Osteocyte (in vitro differentiated cells): ENCODE measurements at regions not wholly inside any gene's neighbourhood (a gene's known extent, or its start where the extent isn't known, plus 50 kb on each side); places are given as distances from the start of the nearest gene placed in this dataset.
"Not testable (repeated sequence)": the region's sequence is repeated elsewhere in the genome, so short reads cannot be mapped to it uniquely, and the experiment has no call there.

Source experiments
- DNase-seq: peaks from one replicate; pipeline ENCODE4 v3.0.0; 2021; ENCODE audit warnings: mixed read lengths; ENCODE audit not compliant: unreplicated experiment; ENCODE audit errors: extremely low spot score
- H3K27ac Mint-ChIP-seq: one replicate; pipeline ENCODE4 v1.8.0; 2021; ENCODE audit warnings: mild to moderate bottlenecking, mixed read lengths; ENCODE audit not compliant: unreplicated experiment
- H3K27me3 Mint-ChIP-seq: one replicate; pipeline ENCODE4 v1.8.0; 2021; ENCODE audit warnings: mixed read lengths; ENCODE audit not compliant: unreplicated experiment
- H3K36me3 Mint-ChIP-seq: one replicate; pipeline ENCODE4 v1.8.0; 2021; ENCODE audit warnings: mixed read lengths; ENCODE audit not compliant: unreplicated experiment
- H3K4me1 Mint-ChIP-seq: one replicate; pipeline ENCODE4 v1.8.0; 2021; ENCODE audit warnings: mixed read lengths; ENCODE audit not compliant: unreplicated experiment
- H3K4me3 Mint-ChIP-seq: one replicate; pipeline ENCODE4 v1.8.0; 2021; ENCODE audit warnings: mild to moderate bottlenecking, moderate library complexity, mixed read lengths; ENCODE audit not compliant: unreplicated experiment
- H3K9me3 Mint-ChIP-seq: one replicate; pipeline ENCODE4 v1.8.0; 2021; ENCODE audit warnings: mixed read lengths; ENCODE audit not compliant: unreplicated experiment
- CTCF ChIP-seq: fragments of 200-600 bp; sonication (generic); IDR thresholded peaks from 2 replicates; pipeline ENCODE4 v1.5.0; 2021; ENCODE audit warnings: antibody characterized with exemption, mild to moderate bottlenecking, moderate library complexity

- Mint-ChIP-seq H3K27ac (no peak overlapping the region), H3K27me3 (no peaks in the 10 kb centered on the region), H3K9me3 (peaks cover 15% of the 10 kb centered on the region), H3K4me1 (no peaks in the 10 kb centered on the region), H3K36me3 (no peaks in the 10 kb centered on the region), H3K4me3 (no peak overlapping the region)
- DNase-seq: no peak
- TF ChIP-seq CTCF: no peak
Observed at GRCh38 chr4:163731071-163731470, 236.6 kb downstream of the TMA16 start.

GRCh38 chr4:163732473-163732872 lies 238.0 kb downstream of the TMA16 start:
- H3K27ac Mint-ChIP-seq: no peak overlapping the region
- no peak overlapping the region for H3K4me3 Mint-ChIP-seq
- H3K4me1 Mint-ChIP-seq: no peaks in the 10 kb centered on the region
- no peaks in the 10 kb centered on the region for H3K36me3 Mint-ChIP-seq
- H3K27me3 Mint-ChIP-seq: no peaks in the 10 kb centered on the region
- H3K9me3 Mint-ChIP-seq: peaks cover 12% of the 10 kb centered on the region
- TF ChIP-seq CTCF: no peak
- DNase-seq: no peak

DNA sequence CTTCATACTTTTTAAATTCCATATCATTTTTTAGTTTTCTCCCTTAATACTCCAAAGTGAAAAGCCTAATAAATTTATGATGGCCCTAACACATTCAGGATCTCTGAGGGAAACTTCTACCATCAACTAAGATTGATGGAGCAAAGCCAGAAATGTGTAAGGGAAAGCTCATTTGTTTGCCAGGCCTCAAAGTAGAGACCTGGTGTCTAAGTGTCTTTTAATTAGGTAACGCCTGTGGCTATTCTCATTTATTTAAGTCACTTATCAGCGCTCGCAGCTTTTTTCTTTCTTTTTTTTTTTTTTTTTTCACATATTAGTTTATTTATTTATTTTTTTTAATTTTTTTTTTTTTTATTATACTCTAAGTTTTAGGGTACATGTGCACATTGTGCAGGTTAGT lies 242.4 kb downstream of the TMA16 start:
- TF ChIP-seq CTCF: no peak
- DNase-seq: no peak
- peaks cover 5% of the 10 kb centered on the region for H3K9me3 Mint-ChIP-seq
- no peak overlapping the region for H3K4me3 Mint-ChIP-seq
- H3K27me3 Mint-ChIP-seq: no peaks in the 10 kb centered on the region
- no peaks in the 10 kb centered on the region for H3K4me1 Mint-ChIP-seq
- no peak overlapping the region for H3K27ac Mint-ChIP-seq
- H3K36me3 Mint-ChIP-seq: no peaks in the 10 kb centered on the region

DNA sequence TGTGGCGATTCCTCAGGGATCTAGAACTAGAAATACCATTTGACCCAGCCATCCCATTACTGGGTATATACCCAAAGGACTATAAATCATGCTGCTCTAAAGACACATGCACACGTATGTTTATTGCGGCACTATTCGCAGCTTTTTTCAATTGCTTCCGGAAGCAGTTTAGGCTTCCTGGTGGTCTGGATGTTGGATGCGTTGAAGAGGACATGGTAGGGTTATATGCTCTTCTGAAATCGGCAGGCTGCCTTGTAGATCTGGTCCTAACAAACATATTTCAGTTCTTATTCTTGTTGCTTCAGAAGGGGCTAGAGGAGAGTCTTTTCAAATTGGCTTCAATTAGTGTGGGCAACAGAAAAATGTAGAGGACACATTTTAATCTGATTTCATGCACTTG lies 243.4 kb downstream of the TMA16 start:
- H3K4me1 Mint-ChIP-seq, H3K27ac Mint-ChIP-seq, H3K9me3 Mint-ChIP-seq, H3K4me3 Mint-ChIP-seq, H3K27me3 Mint-ChIP-seq, H3K36me3 Mint-ChIP-seq, DNase-seq: not testable (repeated sequence)

DNA sequence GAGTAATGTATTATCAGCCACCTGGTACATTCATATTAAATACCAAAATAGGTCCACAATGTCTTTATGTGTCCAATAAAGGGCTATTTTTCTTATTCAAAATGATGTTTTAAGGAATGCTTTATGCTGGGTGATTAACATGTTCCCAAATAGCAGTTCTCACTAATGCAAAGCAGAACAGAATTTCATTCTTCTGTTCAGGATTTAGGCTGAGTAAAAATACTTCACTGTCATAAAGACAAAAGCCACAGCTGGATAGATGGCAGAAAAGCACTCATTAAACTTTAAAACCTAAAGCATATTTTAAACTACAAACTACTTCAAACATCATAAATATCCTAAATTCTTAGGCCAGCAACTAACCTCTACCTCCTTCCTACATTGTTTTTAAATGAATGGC lies 244.0 kb downstream of the TMA16 start:
- H3K36me3 Mint-ChIP-seq: no peaks in the 10 kb centered on the region
- no peaks in the 10 kb centered on the region for H3K27me3 Mint-ChIP-seq
- DNase-seq: no peak
- H3K27ac Mint-ChIP-seq: no peak overlapping the region
- no peak overlapping the region for H3K4me3 Mint-ChIP-seq
- H3K9me3 Mint-ChIP-seq: no peaks in the 10 kb centered on the region
- no peak for TF ChIP-seq CTCF
- no peaks in the 10 kb centered on the region for H3K4me1 Mint-ChIP-seq

DNA sequence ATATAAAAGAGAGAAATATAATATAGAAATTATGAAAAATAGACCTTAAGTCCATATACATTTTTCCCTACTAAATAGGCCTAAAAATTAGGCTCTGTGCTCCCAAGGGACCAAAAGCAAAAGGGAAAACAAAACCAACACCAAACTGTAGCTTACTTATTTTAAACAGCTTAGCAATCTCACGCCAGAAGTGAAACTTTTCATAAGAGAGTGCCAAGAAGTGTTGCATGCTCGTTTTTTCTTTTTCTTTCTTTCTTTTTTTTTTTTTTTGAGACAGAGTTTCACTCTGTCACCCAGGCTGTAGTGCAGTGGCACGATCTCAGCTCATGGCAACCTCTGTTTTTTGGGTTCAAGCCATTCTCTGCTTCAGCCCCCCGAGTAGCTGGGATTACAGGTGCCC lies 250.4 kb downstream of the TMA16 start:
- Mint-ChIP-seq H3K27ac (no peak overlapping the region), H3K9me3 (no peaks in the 10 kb centered on the region), H3K4me1 (peaks cover 8% of the 10 kb centered on the region), H3K27me3 (no peaks in the 10 kb centered on the region), H3K4me3 (no peak overlapping the region), H3K36me3 (no peaks in the 10 kb centered on the region)
- no peak for DNase-seq
- no peak for TF ChIP-seq CTCF
